HEK293 (cell line): ENCODE measurements at regions not wholly inside any gene's neighbourhood (a gene's known extent, or its start where the extent isn't known, plus 50 kb on each side); places are given as distances from the start of the nearest gene placed in this dataset.
A peak's percentile ranks its signal among the peaks of the same experiment; 100 is the strongest.

Experiments
- CTCF ChIA-PET: fragments of 350-600 bp; formaldehyde crosslinking; extraction: SDS; loops from one replicate; lab custom pipeline; 2021; ENCODE audit warnings: antibody characterized with exemption; lab: Yijun Ruan, JAX
- POLR2A ChIA-PET: fragments of 300-600 bp; formaldehyde crosslinking; extraction: SDS; loops from one replicate; lab custom pipeline; 2020; ENCODE audit warnings: antibody characterized with exemption, inconsistent platforms; lab: Yijun Ruan, JAX
- H3K27ac ChIP-seq: fragments of 200-500 bp; sonication (Bioruptor generic); 2 replicates; pipeline ENCODE4 v1.5.1; 2014; ENCODE audit warnings: low read depth, low read length, control low read depth, inconsistent platforms; ENCODE audit errors: extremely low read depth
- H3K36me3 ChIP-seq, 2 experiments: fragments of 200-500 bp in 1 of 2; sonication (Bioruptor generic) in 1 of 2; 1 replicate in 1 of 2; 2 replicates in 1 of 2; pipeline ENCODE4 v1.5.1; 2014 to 2017; ENCODE audit warnings: inconsistent platforms in 2 of 2, low read length in 2 of 2; ENCODE audit not compliant: control insufficient read depth in 2 of 2, insufficient read depth in 1 of 2
- H3K4me1 ChIP-seq: fragments of 200-500 bp; sonication (Bioruptor generic); 2 replicates; pipeline ENCODE4 v1.5.1; 2014; ENCODE audit warnings: mild to moderate bottlenecking, low read length, inconsistent platforms; ENCODE audit not compliant: control insufficient read depth, insufficient read depth
- H3K4me3 ChIP-seq: 2 replicates; pipeline ENCODE4 v1.5.1; 2011; ENCODE audit warnings: low read depth, mild to moderate bottlenecking, control low read depth, low read length, moderate library complexity
- H3K9me3 ChIP-seq: fragments of 200-500 bp; sonication (Bioruptor generic); 2 replicates; pipeline ENCODE4 v1.5.1; 2014; ENCODE audit warnings: low read depth, low read length, inconsistent platforms; ENCODE audit not compliant: control insufficient read depth, insufficient read depth
- FEZF1 ChIP-seq: fragments of 450-650 bp; formaldehyde crosslinking; IDR thresholded peaks from 2 replicates; pipeline ENCODE4 v1.5.1; 2016; ENCODE audit warnings: missing biosample characterization, missing genetic modification characterization
- GLIS1 ChIP-seq: fragments of 450-650 bp; formaldehyde crosslinking; IDR thresholded peaks from 2 replicates; pipeline ENCODE4 v1.5.1; 2016; ENCODE audit warnings: missing biosample characterization, missing genetic modification characterization
- HOXD13 ChIP-seq: sonication (generic); formaldehyde crosslinking; IDR thresholded peaks from 2 replicates; pipeline ENCODE4 v1.8.0; 2022; ENCODE audit warnings: missing genetic modification reagents, borderline replicate concordance
- PRDM1 ChIP-seq: fragments of 450-650 bp; formaldehyde crosslinking; IDR thresholded peaks from 2 replicates; pipeline ENCODE4; 2016; ENCODE audit warnings: missing biosample characterization, missing genetic modification characterization
- RBAK ChIP-seq: fragments of 450-650 bp; formaldehyde crosslinking; IDR thresholded peaks from 2 replicates; pipeline ENCODE4 v1.5.1; 2016; ENCODE audit warnings: missing biosample characterization, missing genetic modification characterization
- SCRT2 ChIP-seq: fragments of 450-650 bp; formaldehyde crosslinking; IDR thresholded peaks from 2 replicates; pipeline ENCODE4 v1.5.1; 2016; ENCODE audit warnings: missing biosample characterization, missing genetic modification characterization
- SP7 ChIP-seq: fragments of 450-650 bp; formaldehyde crosslinking; IDR thresholded peaks from 2 replicates; pipeline ENCODE4 v1.5.1; 2016; ENCODE audit warnings: missing biosample characterization, missing genetic modification characterization
- TRIM28 ChIP-seq: IDR thresholded peaks from 2 replicates; pipeline ENCODE4 v1.6.1; 2011; ENCODE audit warnings: low read length, control low read depth, borderline replicate concordance
- ZBTB17 ChIP-seq: fragments of 450-650 bp; formaldehyde crosslinking; IDR thresholded peaks from 2 replicates; pipeline ENCODE4 v1.5.1; 2016; ENCODE audit warnings: missing biosample characterization, missing genetic modification characterization
- ZFHX2 ChIP-seq: fragments of 450-650 bp; formaldehyde crosslinking; conservative IDR thresholded peaks from 2 replicates; pipeline ENCODE4 v1.5.1; 2016; ENCODE audit warnings: missing biosample characterization, missing genetic modification characterization
- ZIC2 ChIP-seq: fragments of 450-650 bp; formaldehyde crosslinking; IDR thresholded peaks from 2 replicates; pipeline ENCODE4 v1.5.1; 2016; ENCODE audit warnings: missing biosample characterization, missing genetic modification characterization
- ZNF211 ChIP-seq: fragments of 450-650 bp; formaldehyde crosslinking; IDR thresholded peaks from 2 replicates; pipeline ENCODE4 v1.5.1; 2016; ENCODE audit warnings: low read depth, missing biosample characterization, missing genetic modification characterization
- ZNF266 ChIP-seq: fragments of 450-650 bp; formaldehyde crosslinking; IDR thresholded peaks from 2 replicates; pipeline ENCODE4 v1.5.1; 2016; ENCODE audit warnings: missing biosample characterization, missing genetic modification characterization, low read depth
- ZNF416 ChIP-seq: fragments of 450-650 bp; formaldehyde crosslinking; IDR thresholded peaks from 2 replicates; pipeline ENCODE4 v1.5.1; 2016; ENCODE audit warnings: missing biosample characterization, missing genetic modification characterization
- ZNF600 ChIP-seq: fragments of 450-650 bp; formaldehyde crosslinking; IDR thresholded peaks from 2 replicates; pipeline ENCODE4 v1.5.1; 2016; ENCODE audit warnings: missing biosample characterization, missing genetic modification characterization
- ZNF610 ChIP-seq: fragments of 450-650 bp; formaldehyde crosslinking; IDR thresholded peaks from 2 replicates; pipeline ENCODE4 v1.5.1; 2016; ENCODE audit warnings: missing biosample characterization, missing genetic modification characterization, borderline replicate concordance
- ZNF654 ChIP-seq: fragments of 450-650 bp; formaldehyde crosslinking; IDR thresholded peaks from 2 replicates; pipeline ENCODE4 v1.5.1; 2016; ENCODE audit warnings: low read depth, missing biosample characterization, missing genetic modification characterization
- ZNF747 ChIP-seq: fragments of 450-650 bp; formaldehyde crosslinking; IDR thresholded peaks from 2 replicates; pipeline ENCODE4 v1.5.1; 2016; ENCODE audit warnings: missing biosample characterization, missing genetic modification characterization
- ZNF76 ChIP-seq: fragments of 450-650 bp; formaldehyde crosslinking; IDR thresholded peaks from 2 replicates; pipeline ENCODE4; 2016; ENCODE audit warnings: low read depth, missing biosample characterization, missing genetic modification characterization, borderline replicate concordance
- ZNF843 ChIP-seq: fragments of 450-650 bp; formaldehyde crosslinking; IDR thresholded peaks from 2 replicates; pipeline ENCODE4 v1.5.1; 2016; ENCODE audit warnings: missing biosample characterization, missing genetic modification characterization
- ZSCAN16 ChIP-seq: fragments of 450-650 bp; formaldehyde crosslinking; IDR thresholded peaks from 2 replicates; pipeline ENCODE4 v1.5.1; 2016; ENCODE audit warnings: missing biosample characterization, missing genetic modification characterization
- ZXDB ChIP-seq: fragments of 450-650 bp; formaldehyde crosslinking; IDR thresholded peaks from 2 replicates; pipeline ENCODE4 v1.5.1; 2016; ENCODE audit warnings: missing biosample characterization, missing genetic modification characterization
- TF ChIP-seq, protein P1 (sequence below): fragments of 450-650 bp; formaldehyde crosslinking; IDR thresholded peaks from 2 replicates; pipeline ENCODE4 v1.5.1; 2017; ENCODE audit warnings: missing biosample characterization, missing genetic modification characterization
- TF ChIP-seq, protein P2 (sequence below): fragments of 450-650 bp; formaldehyde crosslinking; conservative IDR thresholded peaks from 2 replicates; pipeline ENCODE4 v1.5.1; 2016; ENCODE audit warnings: low read depth, missing biosample characterization, missing genetic modification characterization
- TF ChIP-seq, protein P3 (sequence below): sonication (generic); formaldehyde crosslinking; IDR thresholded peaks from 2 replicates; pipeline ENCODE4 v1.8.1; 2022; ENCODE audit warnings: mild to moderate bottlenecking, moderate library complexity, missing genetic modification reagents

DNA sequence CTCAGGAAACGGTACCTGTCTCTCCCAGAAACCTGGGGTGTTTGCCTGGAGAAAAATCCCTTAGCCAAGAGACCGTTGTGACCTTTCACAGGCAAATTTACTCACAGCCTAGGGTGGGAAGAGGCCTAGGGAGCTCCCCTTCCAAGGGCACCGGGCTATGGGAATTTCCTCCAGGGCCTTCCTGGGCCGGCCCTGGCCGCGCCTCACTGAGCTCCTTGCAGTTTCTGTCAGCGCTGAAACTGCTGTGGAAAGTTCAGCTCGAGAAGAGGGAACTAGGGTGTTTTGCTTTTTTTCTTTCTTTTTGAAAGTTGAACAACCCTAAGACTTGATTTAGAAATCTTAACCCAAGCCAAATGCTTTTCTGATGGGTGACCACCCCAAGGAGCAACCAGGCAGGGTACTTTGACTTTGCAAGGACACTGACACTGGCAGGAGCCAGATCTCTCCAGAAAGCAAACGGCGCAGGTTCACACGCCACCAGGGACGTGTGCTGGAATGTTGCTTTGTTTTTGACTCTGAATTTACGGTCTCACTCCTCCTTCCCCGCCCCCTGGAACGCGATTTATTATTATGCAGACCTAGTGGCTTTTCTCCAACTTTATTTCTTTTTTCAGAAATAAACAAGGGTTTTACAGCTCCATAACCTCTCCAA lies 229.6 kb upstream of the JUN start (continued):
- TF ChIP-seq, protein P1, sequence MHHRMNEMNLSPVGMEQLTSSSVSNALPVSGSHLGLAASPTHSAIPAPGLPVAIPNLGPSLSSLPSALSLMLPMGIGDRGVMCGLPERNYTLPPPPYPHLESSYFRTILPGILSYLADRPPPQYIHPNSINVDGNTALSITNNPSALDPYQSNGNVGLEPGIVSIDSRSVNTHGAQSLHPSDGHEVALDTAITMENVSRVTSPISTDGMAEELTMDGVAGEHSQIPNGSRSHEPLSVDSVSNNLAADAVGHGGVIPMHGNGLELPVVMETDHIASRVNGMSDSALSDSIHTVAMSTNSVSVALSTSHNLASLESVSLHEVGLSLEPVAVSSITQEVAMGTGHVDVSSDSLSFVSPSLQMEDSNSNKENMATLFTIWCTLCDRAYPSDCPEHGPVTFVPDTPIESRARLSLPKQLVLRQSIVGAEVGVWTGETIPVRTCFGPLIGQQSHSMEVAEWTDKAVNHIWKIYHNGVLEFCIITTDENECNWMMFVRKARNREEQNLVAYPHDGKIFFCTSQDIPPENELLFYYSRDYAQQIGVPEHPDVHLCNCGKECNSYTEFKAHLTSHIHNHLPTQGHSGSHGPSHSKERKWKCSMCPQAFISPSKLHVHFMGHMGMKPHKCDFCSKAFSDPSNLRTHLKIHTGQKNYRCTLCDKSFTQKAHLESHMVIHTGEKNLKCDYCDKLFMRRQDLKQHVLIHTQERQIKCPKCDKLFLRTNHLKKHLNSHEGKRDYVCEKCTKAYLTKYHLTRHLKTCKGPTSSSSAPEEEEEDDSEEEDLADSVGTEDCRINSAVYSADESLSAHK = 0 out of 2 replicates have a peak, but pooled peaks have one; percentile 22
- TF ChIP-seq FEZF1 (tag by site-specific recombination) (peak; percentile 75), GLIS1 (peak; percentile 56), ZNF416 (tag by site-specific recombination) (no peak), ZBTB17 (tag by site-specific recombination) (0 out of 2 replicates have a peak, but pooled peaks have one; percentile 24), ZNF600 (tag by site-specific recombination) (peak; percentile 95), ZNF610 (peak; percentile 11; the same call in 1 of the 2 replicates), ZFHX2 (tag by site-specific recombination) (no peak), ZNF747 (tag by site-specific recombination) (no peak), PRDM1 (tag by site-specific recombination) (peak; percentile 53), HOXD13 (CRISPR knock-in tag) (peak; percentile 54; the same call in 1 of the 2 replicates), ZIC2 (peak; percentile 6; the same call in 1 of the 2 replicates), TRIM28 (peak; percentile 74), ZNF266 (no peak)

DNA sequence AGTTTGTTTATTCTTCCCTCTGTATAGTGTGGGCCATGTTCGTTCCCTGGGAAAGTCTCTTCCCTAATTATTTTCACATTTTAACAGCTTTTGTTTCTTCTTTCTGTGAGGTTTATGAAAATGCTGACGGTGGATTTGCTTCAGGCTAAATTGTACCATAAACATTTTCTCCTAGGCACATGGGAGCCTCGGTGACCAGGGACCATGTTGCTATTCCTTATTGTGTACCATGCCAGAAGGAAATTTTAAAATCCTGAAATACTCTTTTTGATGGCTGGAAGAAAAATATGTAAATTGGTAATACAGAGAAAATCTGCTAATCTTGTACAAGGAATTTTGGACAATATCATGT lies 230.1 kb upstream of the JUN start:
- TF ChIP-seq ZNF600 (tag by site-specific recombination) (0 out of 2 replicates have a peak, but pooled peaks have one; percentile 10), RBAK (tag by site-specific recombination) (no peak), ZXDB (0 out of 2 replicates have a peak, but pooled peaks have one; percentile 10), SP7 (tag by site-specific recombination) (no peak), TRIM28 (peak; percentile 34; the same call in 1 of the 2 replicates)
- CTCF ChIA-PET = interaction anchor here (0.5 to 0.6 kb wide), 2 partner anchors 27 to 97 kb away, joined by 3 to 4 read pairs; no protein-coding TSS in a partner anchor
- POLR2A ChIA-PET = no interaction called here
- peaks cover 12% of the 10 kb centered on the region for H3K4me1 ChIP-seq
- no peaks in the 10 kb centered on the region for H3K36me3 ChIP-seq
- peak overlapping the region; percentile 67 for H3K27ac ChIP-seq
- no peak overlapping the region for H3K4me3 ChIP-seq
- no peaks in the 10 kb centered on the region for H3K9me3 ChIP-seq

DNA sequence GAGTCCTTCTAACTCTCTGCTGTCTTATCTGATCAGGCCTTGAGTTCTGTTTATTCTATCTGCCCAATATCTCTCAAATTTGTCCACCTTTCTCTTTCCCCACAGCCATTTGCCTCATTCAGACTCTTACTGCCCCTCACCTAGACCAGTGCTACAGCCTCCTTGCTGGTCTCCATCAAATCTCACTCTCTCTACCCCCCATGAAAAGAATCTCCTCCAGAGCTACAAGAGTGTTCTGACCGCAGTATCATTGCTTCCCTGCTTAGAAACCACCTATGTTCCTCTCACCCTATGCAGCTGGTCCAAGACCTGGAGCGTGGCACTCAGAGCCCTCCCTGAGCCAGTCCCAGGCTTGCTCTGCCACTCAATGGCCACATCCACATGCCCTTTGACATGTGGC lies 231.0 kb upstream of the JUN start:
- H3K4me1 ChIP-seq = peaks cover 12% of the 10 kb centered on the region
- no peak overlapping the region for H3K4me3 ChIP-seq
- peak overlapping the region; percentile 20; the same call in 1 of the 2 replicates for H3K27ac ChIP-seq
- no peaks in the 10 kb centered on the region for H3K9me3 ChIP-seq
- no peaks in the 10 kb centered on the region for H3K36me3 ChIP-seq
- ChIA-PET CTCF (interaction anchor here (1.1 kb wide), 1 partner anchor 21 kb away, joined by 4 read pairs; no protein-coding TSS in a partner anchor), POLR2A (no interaction called here)
- TF ChIP-seq ZSCAN16 (peak; percentile 80; the same call in 1 of the 2 replicates), ZNF654 (tag by site-specific recombination) (no peak)
- TF ChIP-seq, all 188 proteins: peak for 1

DNA sequence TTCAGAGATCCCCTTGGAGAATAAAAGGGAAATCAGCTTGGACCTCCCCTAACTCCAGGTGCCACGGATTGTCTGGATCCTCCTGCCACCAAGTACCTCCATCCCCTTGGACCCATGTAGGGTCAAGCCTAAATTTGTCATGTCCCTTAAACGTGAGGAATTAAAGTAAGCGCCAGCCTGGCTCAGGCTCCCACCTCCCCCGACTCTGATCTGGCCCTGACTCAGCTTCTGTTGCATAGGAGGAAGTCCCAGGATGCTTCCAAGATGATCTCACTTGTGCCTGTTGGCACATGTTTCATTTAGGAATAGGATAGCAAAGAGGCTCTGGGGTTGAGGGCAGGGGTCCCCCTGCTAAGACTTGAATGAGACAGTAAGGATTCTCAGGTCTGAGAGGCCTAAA lies 231.9 kb upstream of the JUN start:
- Histone ChIP-seq H3K4me1 (peaks cover 12% of the 10 kb centered on the region), H3K9me3 (no peaks in the 10 kb centered on the region), H3K36me3 (no peaks in the 10 kb centered on the region), H3K27ac (no peak overlapping the region; the same call in 1 of the 2 replicates), H3K4me3 (no peak overlapping the region)
- POLR2A ChIA-PET = no interaction called here
- CTCF ChIA-PET = interaction anchor here (1.1 kb wide), 1 partner anchor 20 kb away, joined by 4 read pairs; no protein-coding TSS in a partner anchor
- TF ChIP-seq, protein P2, sequence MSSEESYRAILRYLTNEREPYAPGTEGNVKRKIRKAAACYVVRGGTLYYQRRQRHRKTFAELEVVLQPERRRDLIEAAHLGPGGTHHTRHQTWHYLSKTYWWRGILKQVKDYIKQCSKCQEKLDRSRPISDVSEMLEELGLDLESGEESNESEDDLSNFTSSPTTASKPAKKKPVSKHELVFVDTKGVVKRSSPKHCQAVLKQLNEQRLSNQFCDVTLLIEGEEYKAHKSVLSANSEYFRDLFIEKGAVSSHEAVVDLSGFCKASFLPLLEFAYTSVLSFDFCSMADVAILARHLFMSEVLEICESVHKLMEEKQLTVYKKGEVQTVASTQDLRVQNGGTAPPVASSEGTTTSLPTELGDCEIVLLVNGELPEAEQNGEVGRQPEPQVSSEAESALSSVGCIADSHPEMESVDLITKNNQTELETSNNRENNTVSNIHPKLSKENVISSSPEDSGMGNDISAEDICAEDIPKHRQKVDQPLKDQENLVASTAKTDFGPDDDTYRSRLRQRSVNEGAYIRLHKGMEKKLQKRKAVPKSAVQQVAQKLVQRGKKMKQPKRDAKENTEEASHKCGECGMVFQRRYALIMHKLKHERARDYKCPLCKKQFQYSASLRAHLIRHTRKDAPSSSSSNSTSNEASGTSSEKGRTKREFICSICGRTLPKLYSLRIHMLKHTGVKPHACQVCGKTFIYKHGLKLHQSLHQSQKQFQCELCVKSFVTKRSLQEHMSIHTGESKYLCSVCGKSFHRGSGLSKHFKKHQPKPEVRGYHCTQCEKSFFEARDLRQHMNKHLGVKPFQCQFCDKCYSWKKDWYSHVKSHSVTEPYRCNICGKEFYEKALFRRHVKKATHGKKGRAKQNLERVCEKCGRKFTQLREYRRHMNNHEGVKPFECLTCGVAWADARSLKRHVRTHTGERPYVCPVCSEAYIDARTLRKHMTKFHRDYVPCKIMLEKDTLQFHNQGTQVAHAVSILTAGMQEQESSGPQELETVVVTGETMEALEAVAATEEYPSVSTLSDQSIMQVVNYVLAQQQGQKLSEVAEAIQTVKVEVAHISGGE (tag by site-specific recombination) = no peak
- TF ChIP-seq SCRT2 (tag by site-specific recombination) (peak; percentile 70), ZNF211 (tag by site-specific recombination) (no peak), ZNF843 (tag by site-specific recombination) (no peak), ZNF76 (no peak)
- TF ChIP-seq, protein P3, sequence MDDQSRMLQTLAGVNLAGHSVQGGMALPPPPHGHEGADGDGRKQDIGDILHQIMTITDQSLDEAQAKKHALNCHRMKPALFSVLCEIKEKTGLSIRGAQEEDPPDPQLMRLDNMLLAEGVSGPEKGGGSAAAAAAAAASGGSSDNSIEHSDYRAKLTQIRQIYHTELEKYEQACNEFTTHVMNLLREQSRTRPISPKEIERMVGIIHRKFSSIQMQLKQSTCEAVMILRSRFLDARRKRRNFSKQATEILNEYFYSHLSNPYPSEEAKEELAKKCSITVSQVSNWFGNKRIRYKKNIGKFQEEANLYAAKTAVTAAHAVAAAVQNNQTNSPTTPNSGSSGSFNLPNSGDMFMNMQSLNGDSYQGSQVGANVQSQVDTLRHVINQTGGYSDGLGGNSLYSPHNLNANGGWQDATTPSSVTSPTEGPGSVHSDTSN = no peak
